Mesothelial cell of epicardium (in vitro differentiated cells): ENCODE measurements at regions not wholly inside any gene's neighbourhood (a gene's known extent, or its start where the extent isn't known, plus 50 kb on each side); places are given as distances from the start of the nearest gene placed in this dataset.
A peak's percentile ranks its signal among the peaks of the same experiment; 100 is the strongest.

Experiments
- DNase-seq, 2 experiments: peaks; one replicate each; pipeline ENCODE4 v3.0.0; 2021; ENCODE audit warnings: low spot score in 2 of 2; ENCODE audit not compliant: unreplicated experiment in 2 of 2
- H3K27ac Mint-ChIP-seq: 2 replicates; pipeline ENCODE4 v1.8.0; 2021; ENCODE audit warnings: mixed read lengths
- H3K27me3 Mint-ChIP-seq: 2 replicates; pipeline ENCODE4 v1.8.0; 2021; ENCODE audit warnings: low read depth, mixed read lengths
- H3K36me3 Mint-ChIP-seq: 2 replicates; pipeline ENCODE4 v1.8.0; 2021; ENCODE audit warnings: mixed read lengths
- H3K4me1 Mint-ChIP-seq: 2 replicates; pipeline ENCODE4 v1.8.0; 2021; ENCODE audit warnings: mixed read lengths
- H3K4me3 Mint-ChIP-seq: 2 replicates; pipeline ENCODE4 v1.8.0; 2021; ENCODE audit warnings: mild to moderate bottlenecking, moderate library complexity, mixed read lengths
- H3K9me3 Mint-ChIP-seq: 2 replicates; pipeline ENCODE4 v1.8.0; 2021; ENCODE audit warnings: mixed read lengths
- CTCF ChIP-seq: fragments of 200-600 bp; sonication (generic); IDR thresholded peaks from one replicate; pipeline ENCODE4 v1.5.0; 2021; ENCODE audit warnings: antibody characterized with exemption; ENCODE audit not compliant: unreplicated experiment

- Mint-ChIP-seq H3K4me1 (peaks cover 32% of the 10 kb centered on the region), H3K4me3 (no peak overlapping the region), H3K27ac (no peak overlapping the region), H3K9me3 (no peaks in the 10 kb centered on the region), H3K27me3 (no peaks in the 10 kb centered on the region), H3K36me3 (no peaks in the 10 kb centered on the region)
- TF ChIP-seq CTCF = no peak
- no peak for DNase-seq
These were observed 417.5 kb downstream of the TUSC7 start for GRCh38 chr3:117126946-117127546.

- no peak for TF ChIP-seq CTCF
- no peak overlapping the region for H3K4me3 Mint-ChIP-seq
- no peaks in the 10 kb centered on the region for H3K27me3 Mint-ChIP-seq
- DNase-seq = no peak
- no peaks in the 10 kb centered on the region for H3K36me3 Mint-ChIP-seq
- H3K9me3 Mint-ChIP-seq = no peaks in the 10 kb centered on the region
- peaks cover 34% of the 10 kb centered on the region for H3K4me1 Mint-ChIP-seq
- no peak overlapping the region for H3K27ac Mint-ChIP-seq
These were observed 418.6 kb downstream of the TUSC7 start for GRCh38 chr3:117128133-117128532.

- no peaks in the 10 kb centered on the region for H3K36me3 Mint-ChIP-seq
- no peak for TF ChIP-seq CTCF
- H3K9me3 Mint-ChIP-seq = no peaks in the 10 kb centered on the region
- no peak overlapping the region for H3K27ac Mint-ChIP-seq
- H3K27me3 Mint-ChIP-seq = no peaks in the 10 kb centered on the region
- DNase-seq = no peak
- no peak overlapping the region for H3K4me3 Mint-ChIP-seq
- peaks cover 41% of the 10 kb centered on the region for H3K4me1 Mint-ChIP-seq
These were observed 419.3 kb downstream of the TUSC7 start for GRCh38 chr3:117128872-117129271.

- peak overlapping the region; percentile 13 for H3K27ac Mint-ChIP-seq
- no peak overlapping the region for H3K4me3 Mint-ChIP-seq
These were observed 419.9 kb downstream of the TUSC7 start for GRCh38 chr3:117129516-117129915.

GRCh38 chr3:117130222-117130621 is 420.6 kb downstream of the TUSC7 start:
- TF ChIP-seq CTCF = no peak
- no peak overlapping the region for H3K4me3 Mint-ChIP-seq

More at GRCh38 chr3:117129516-117129915, 419.9 kb downstream of the TUSC7 start:
- Mint-ChIP-seq H3K9me3 (no peaks in the 10 kb centered on the region), H3K27me3 (no peaks in the 10 kb centered on the region), H3K4me1 (peaks cover 47% of the 10 kb centered on the region), H3K36me3 (no peaks in the 10 kb centered on the region)
- no peak for DNase-seq
- no peak for TF ChIP-seq CTCF

GRCh38 chr3:117131259-117131658 is 421.7 kb downstream of the TUSC7 start:
- TF ChIP-seq CTCF = no peak
- no peaks in the 10 kb centered on the region for H3K27me3 Mint-ChIP-seq
- H3K36me3 Mint-ChIP-seq = no peaks in the 10 kb centered on the region
- no peak overlapping the region for H3K27ac Mint-ChIP-seq
- H3K4me3 Mint-ChIP-seq = no peak overlapping the region
- DNase-seq = no peak
- H3K4me1 Mint-ChIP-seq = peaks cover 53% of the 10 kb centered on the region
- no peaks in the 10 kb centered on the region for H3K9me3 Mint-ChIP-seq

More at GRCh38 chr3:117130222-117130621, 420.6 kb downstream of the TUSC7 start:
- Mint-ChIP-seq H3K4me1 (peaks cover 54% of the 10 kb centered on the region), H3K9me3 (no peaks in the 10 kb centered on the region), H3K27me3 (no peaks in the 10 kb centered on the region), H3K27ac (no peak overlapping the region), H3K36me3 (no peaks in the 10 kb centered on the region)
- no peak for DNase-seq
